HEK293 (cell line): ENCODE measurements at regions not wholly inside any gene's neighbourhood (a gene's known extent, or its start where the extent isn't known, plus 50 kb on each side); places are given as distances from the start of the nearest gene placed in this dataset.
A peak's percentile ranks its signal among the peaks of the same experiment; 100 is the strongest.

Source experiments
- CTCF ChIA-PET: fragments of 350-600 bp; formaldehyde crosslinking; extraction: SDS; loops from one replicate; lab custom pipeline; 2021; ENCODE audit warnings: antibody characterized with exemption; lab: Yijun Ruan, JAX
- POLR2A ChIA-PET: fragments of 300-600 bp; formaldehyde crosslinking; extraction: SDS; loops from one replicate; lab custom pipeline; 2020; ENCODE audit warnings: antibody characterized with exemption, inconsistent platforms; lab: Yijun Ruan, JAX
- H3K27ac ChIP-seq: fragments of 200-500 bp; sonication (Bioruptor generic); 2 replicates; pipeline ENCODE4 v1.5.1; 2014; ENCODE audit warnings: low read depth, low read length, control low read depth, inconsistent platforms; ENCODE audit errors: extremely low read depth
- H3K36me3 ChIP-seq, 2 experiments: fragments of 200-500 bp in 1 of 2; sonication (Bioruptor generic) in 1 of 2; 1 replicate in 1 of 2; 2 replicates in 1 of 2; pipeline ENCODE4 v1.5.1; 2014 to 2017; ENCODE audit warnings: inconsistent platforms in 2 of 2, low read length in 2 of 2; ENCODE audit not compliant: control insufficient read depth in 2 of 2, insufficient read depth in 1 of 2
- H3K4me1 ChIP-seq: fragments of 200-500 bp; sonication (Bioruptor generic); 2 replicates; pipeline ENCODE4 v1.5.1; 2014; ENCODE audit warnings: mild to moderate bottlenecking, low read length, inconsistent platforms; ENCODE audit not compliant: control insufficient read depth, insufficient read depth
- H3K4me3 ChIP-seq: 2 replicates; pipeline ENCODE4 v1.5.1; 2011; ENCODE audit warnings: low read depth, mild to moderate bottlenecking, control low read depth, low read length, moderate library complexity
- H3K9me3 ChIP-seq: fragments of 200-500 bp; sonication (Bioruptor generic); 2 replicates; pipeline ENCODE4 v1.5.1; 2014; ENCODE audit warnings: low read depth, low read length, inconsistent platforms; ENCODE audit not compliant: control insufficient read depth, insufficient read depth
- GLI2 ChIP-seq: fragments of 450-650 bp; formaldehyde crosslinking; IDR thresholded peaks from 2 replicates; pipeline ENCODE4; 2017; ENCODE audit warnings: missing biosample characterization, missing genetic modification characterization, low read depth, borderline replicate concordance
- TRIM28 ChIP-seq: IDR thresholded peaks from 2 replicates; pipeline ENCODE4 v1.6.1; 2011; ENCODE audit warnings: low read length, control low read depth, borderline replicate concordance
- ZIC2 ChIP-seq: fragments of 450-650 bp; formaldehyde crosslinking; IDR thresholded peaks from 2 replicates; pipeline ENCODE4 v1.5.1; 2016; ENCODE audit warnings: missing biosample characterization, missing genetic modification characterization
- ZNF202 ChIP-seq: fragments of 450-650 bp; formaldehyde crosslinking; IDR thresholded peaks from 2 replicates; pipeline ENCODE4 v1.5.1; 2016; ENCODE audit warnings: missing biosample characterization, missing genetic modification characterization, borderline replicate concordance
- ZNF239 ChIP-seq: fragments of 450-650 bp; formaldehyde crosslinking; IDR thresholded peaks from 2 replicates; pipeline ENCODE4 v1.5.1; 2016; ENCODE audit warnings: missing biosample characterization, missing genetic modification characterization
- ZNF366 ChIP-seq: fragments of 450-650 bp; formaldehyde crosslinking; conservative IDR thresholded peaks from 2 replicates; pipeline ENCODE4 v1.5.1; 2016; ENCODE audit warnings: missing biosample characterization, missing genetic modification characterization
- ZNF391 ChIP-seq: fragments of 450-650 bp; formaldehyde crosslinking; IDR thresholded peaks from 2 replicates; pipeline ENCODE4 v1.5.1; 2016; ENCODE audit warnings: low read depth, missing biosample characterization, missing genetic modification characterization, borderline replicate concordance
- ZNF558 ChIP-seq: fragments of 450-650 bp; formaldehyde crosslinking; IDR thresholded peaks from 2 replicates; pipeline ENCODE4 v1.5.1; 2016; ENCODE audit warnings: missing biosample characterization, missing genetic modification characterization
- ZNF621 ChIP-seq: fragments of 450-650 bp; formaldehyde crosslinking; IDR thresholded peaks from 2 replicates; pipeline ENCODE4 v1.5.1; 2017; ENCODE audit warnings: missing biosample characterization, missing genetic modification characterization
- ZNF654 ChIP-seq: fragments of 450-650 bp; formaldehyde crosslinking; IDR thresholded peaks from 2 replicates; pipeline ENCODE4 v1.5.1; 2016; ENCODE audit warnings: low read depth, missing biosample characterization, missing genetic modification characterization
- ZNF830 ChIP-seq: fragments of 450-650 bp; IDR thresholded peaks from 2 replicates; pipeline ENCODE4 v1.5.0; 2018; ENCODE audit warnings: missing biosample characterization, missing genetic modification characterization, low read depth, mild to moderate bottlenecking, moderate library complexity
- ZSCAN30 ChIP-seq: fragments of 450-650 bp; IDR thresholded peaks from 2 replicates; pipeline ENCODE4 v1.5.1; 2018; ENCODE audit warnings: missing biosample characterization, mild to moderate bottlenecking, missing genetic modification characterization, moderate library complexity
- TF ChIP-seq, protein P1 (sequence below): fragments of 450-650 bp; formaldehyde crosslinking; IDR thresholded peaks from 2 replicates; pipeline ENCODE4 v1.5.0; 2017; ENCODE audit warnings: missing biosample characterization, missing genetic modification characterization, borderline replicate concordance
- TF ChIP-seq, protein P2 (sequence below): fragments of 450-650 bp; formaldehyde crosslinking; IDR thresholded peaks from 2 replicates; pipeline ENCODE4 v1.5.1; 2016; ENCODE audit warnings: missing biosample characterization, missing genetic modification characterization
- TF ChIP-seq, protein P3 (sequence below): fragments of 450-650 bp; formaldehyde crosslinking; IDR thresholded peaks from 2 replicates; pipeline ENCODE4 v1.5.1; 2016; ENCODE audit warnings: missing biosample characterization, missing genetic modification characterization
- TF ChIP-seq, protein P4 (sequence below): fragments of 450-650 bp; formaldehyde crosslinking; IDR thresholded peaks from 2 replicates; pipeline ENCODE4 v1.5.1; 2016; ENCODE audit warnings: missing biosample characterization, missing genetic modification characterization

DNA sequence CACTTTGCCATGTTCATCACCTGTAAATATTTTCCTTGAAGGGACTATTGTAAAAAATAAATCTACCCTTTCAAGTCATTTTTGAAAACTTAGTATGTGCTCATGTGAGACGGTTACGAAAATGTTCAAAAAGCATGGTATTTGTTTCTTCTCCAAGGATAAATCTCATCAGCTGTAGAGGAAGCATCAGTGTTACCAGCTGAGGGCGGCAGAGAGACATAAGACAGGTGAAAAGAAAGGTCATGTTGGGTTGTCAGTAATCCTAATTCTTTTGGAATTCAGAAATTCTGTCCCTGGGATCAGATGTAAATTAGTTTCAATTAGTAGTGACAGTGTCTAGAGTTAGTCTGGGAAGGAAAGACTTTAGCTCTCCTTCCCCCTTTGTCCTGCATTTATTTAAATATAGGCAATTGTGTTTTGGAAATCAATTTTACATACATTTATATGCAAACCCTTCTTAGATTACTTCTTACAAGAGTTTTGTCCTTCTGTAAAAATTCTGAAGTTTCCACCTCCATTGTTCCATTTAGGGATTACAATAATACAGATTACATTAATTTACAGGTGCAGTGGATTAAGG is 791.9 kb upstream of the CDH6 start:
- Histone ChIP-seq H3K27ac (no peak overlapping the region), H3K9me3 (no peaks in the 10 kb centered on the region), H3K36me3 (no peaks in the 10 kb centered on the region), H3K4me1 (no peaks in the 10 kb centered on the region), H3K4me3 (no peak overlapping the region)
- peak; percentile 46 for TF ChIP-seq ZNF654 (tag by site-specific recombination)
- no peak for TF ChIP-seq TRIM28
- POLR2A ChIA-PET = no interaction called here
- CTCF ChIA-PET = interaction anchor here (1.3 to 4.2 kb wide), 2 partner anchors 830 to 869 kb away, joined by 4 to 13 read pairs; no protein-coding TSS in a partner anchor

DNA sequence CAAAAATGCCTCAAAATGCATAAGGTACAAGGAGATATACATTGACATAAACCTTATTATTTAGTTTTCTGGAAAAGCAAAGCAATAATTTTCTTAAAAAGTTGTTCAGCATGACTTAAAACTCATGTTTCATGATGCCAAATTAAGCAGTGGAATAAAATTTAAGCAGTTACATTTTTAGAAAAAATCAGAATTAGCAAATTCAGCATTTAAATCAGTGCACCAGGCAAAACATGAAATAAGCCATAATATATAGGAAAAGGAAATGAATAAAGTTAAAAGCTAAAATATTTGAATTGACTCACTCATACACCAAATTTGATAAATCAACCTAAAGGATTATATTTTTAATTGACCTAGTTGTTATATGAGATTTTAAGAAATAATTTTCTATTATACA is 795.1 kb upstream of the CDH6 start:
- TF ChIP-seq ZNF239 (tag by site-specific recombination) (no peak), ZNF366 (tag by site-specific recombination) (no peak), ZNF391 (tag by site-specific recombination) (no peak), ZNF830 (tag by site-specific recombination) (no peak), ZSCAN30 (tag by site-specific recombination) (no peak), ZIC2 (tag by site-specific recombination) (no peak), GLI2 (tag by site-specific recombination) (no peak)
- TF ChIP-seq, protein P1, sequence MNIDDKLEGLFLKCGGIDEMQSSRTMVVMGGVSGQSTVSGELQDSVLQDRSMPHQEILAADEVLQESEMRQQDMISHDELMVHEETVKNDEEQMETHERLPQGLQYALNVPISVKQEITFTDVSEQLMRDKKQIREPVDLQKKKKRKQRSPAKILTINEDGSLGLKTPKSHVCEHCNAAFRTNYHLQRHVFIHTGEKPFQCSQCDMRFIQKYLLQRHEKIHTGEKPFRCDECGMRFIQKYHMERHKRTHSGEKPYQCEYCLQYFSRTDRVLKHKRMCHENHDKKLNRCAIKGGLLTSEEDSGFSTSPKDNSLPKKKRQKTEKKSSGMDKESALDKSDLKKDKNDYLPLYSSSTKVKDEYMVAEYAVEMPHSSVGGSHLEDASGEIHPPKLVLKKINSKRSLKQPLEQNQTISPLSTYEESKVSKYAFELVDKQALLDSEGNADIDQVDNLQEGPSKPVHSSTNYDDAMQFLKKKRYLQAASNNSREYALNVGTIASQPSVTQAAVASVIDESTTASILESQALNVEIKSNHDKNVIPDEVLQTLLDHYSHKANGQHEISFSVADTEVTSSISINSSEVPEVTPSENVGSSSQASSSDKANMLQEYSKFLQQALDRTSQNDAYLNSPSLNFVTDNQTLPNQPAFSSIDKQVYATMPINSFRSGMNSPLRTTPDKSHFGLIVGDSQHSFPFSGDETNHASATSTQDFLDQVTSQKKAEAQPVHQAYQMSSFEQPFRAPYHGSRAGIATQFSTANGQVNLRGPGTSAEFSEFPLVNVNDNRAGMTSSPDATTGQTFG (tag by site-specific recombination) = no peak
- TF ChIP-seq, protein P2, sequence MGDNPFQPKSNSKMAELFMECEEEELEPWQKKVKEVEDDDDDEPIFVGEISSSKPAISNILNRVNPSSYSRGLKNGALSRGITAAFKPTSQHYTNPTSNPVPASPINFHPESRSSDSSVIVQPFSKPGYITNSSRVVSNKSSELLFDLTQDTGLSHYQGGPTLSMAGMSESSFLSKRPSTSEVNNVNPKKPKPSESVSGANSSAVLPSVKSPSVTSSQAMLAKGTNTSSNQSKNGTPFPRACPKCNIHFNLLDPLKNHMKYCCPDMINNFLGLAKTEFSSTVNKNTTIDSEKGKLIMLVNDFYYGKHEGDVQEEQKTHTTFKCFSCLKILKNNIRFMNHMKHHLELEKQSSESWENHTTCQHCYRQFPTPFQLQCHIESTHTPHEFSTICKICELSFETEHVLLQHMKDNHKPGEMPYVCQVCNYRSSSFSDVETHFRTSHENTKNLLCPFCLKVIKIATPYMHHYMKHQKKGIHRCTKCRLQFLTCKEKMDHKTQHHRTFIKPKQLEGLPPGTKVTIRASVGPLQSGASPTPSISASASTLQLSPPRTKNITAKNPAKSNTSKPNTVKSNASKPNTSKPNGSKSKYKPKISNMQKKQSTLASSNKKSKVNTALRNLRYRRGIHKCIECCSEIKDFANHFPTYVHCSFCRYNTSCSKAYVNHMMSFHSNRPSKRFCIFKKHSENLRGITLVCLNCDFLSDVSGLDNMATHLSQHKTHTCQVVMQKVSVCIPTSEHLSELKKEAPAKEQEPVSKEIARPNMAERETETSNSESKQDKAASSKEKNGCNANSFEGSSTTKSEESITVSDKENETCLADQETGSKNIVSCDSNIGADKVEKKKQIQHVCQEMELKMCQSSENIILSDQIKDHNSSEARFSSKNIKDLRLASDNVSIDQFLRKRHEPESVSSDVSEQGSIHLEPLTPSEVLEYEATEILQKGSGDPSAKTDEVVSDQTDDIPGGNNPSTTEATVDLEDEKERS (tag by site-specific recombination) = no peak
- TF ChIP-seq, protein P3, sequence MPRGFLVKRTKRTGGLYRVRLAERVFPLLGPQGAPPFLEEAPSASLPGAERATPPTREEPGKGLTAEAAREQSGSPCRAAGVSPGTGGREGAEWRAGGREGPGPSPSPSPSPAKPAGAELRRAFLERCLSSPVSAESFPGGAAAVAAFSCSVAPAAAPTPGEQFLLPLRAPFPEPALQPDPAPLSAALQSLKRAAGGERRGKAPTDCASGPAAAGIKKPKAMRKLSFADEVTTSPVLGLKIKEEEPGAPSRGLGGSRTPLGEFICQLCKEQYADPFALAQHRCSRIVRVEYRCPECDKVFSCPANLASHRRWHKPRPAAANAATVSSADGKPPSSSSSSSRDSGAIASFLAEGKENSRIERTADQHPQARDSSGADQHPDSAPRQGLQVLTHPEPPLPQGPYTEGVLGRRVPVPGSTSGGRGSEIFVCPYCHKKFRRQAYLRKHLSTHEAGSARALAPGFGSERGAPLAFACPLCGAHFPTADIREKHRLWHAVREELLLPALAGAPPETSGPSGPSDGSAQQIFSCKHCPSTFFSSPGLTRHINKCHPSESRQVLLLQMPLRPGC (tag by site-specific recombination) = no peak
- TF ChIP-seq, all 188 proteins: peak for 0
- ChIA-PET CTCF (interaction anchor here (0.6 to 4.2 kb wide), 4 partner anchors 15 to 833 kb away, joined by 3 to 13 read pairs (median 3); no protein-coding TSS in a partner anchor), POLR2A (no interaction called here)
- no peaks in the 10 kb centered on the region for H3K9me3 ChIP-seq
- H3K27ac ChIP-seq = no peak overlapping the region
- no peaks in the 10 kb centered on the region for H3K4me1 ChIP-seq
- no peak overlapping the region for H3K4me3 ChIP-seq
- H3K36me3 ChIP-seq = no peaks in the 10 kb centered on the region

DNA sequence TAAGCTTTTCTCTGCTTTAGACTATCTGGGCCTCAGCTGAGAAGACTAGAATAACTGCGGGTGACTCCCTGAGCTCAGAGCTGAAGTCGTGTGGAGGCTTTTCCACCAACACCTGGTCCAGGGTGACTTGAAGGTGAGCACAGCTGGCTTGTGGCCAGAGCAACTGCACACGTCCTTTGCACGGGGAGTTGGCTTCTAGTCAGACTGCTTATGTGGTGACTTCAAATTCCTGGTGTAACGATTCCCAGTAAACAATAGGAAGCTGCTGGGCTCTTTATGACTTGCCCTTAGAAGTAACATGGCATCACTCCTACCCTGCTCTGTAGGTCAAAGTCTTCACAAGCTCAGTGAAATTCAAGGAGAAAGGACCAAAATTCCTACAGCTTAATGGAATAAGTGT is 800.6 kb upstream of the CDH6 start:
- no peaks in the 10 kb centered on the region for H3K9me3 ChIP-seq
- no peaks in the 10 kb centered on the region for H3K4me1 ChIP-seq
- no peak for TF ChIP-seq ZNF830 (tag by site-specific recombination)
- no peak for TF ChIP-seq ZNF558
- TF ChIP-seq ZNF202 = no peak
- no peak for TF ChIP-seq ZNF621 (tag by site-specific recombination)
- TF ChIP-seq, protein P4, sequence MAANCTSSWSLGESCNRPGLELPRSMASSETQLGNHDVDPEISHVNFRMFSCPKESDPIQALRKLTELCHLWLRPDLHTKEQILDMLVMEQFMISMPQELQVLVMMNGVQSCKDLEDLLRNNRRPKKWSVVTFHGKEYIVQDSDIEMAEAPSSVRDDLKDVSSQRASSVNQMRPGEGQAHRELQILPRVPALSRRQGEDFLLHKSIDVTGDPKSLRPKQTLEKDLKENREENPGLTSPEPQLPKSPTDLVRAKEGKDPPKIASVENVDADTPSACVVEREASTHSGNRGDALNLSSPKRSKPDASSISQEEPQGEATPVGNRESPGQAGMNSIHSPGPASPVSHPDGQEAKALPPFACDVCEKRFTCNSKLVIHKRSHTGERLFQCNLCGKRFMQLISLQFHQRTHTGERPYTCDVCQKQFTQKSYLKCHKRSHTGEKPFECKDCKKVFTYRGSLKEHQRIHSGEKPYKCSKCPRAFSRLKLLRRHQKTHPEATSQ (tag by site-specific recombination) = no peak
- H3K36me3 ChIP-seq = no peaks in the 10 kb centered on the region
- ChIA-PET CTCF (interaction anchor here (0.6 to 1.5 kb wide), 4 partner anchors 8 to 794 kb away, joined by 3 read pairs; no protein-coding TSS in a partner anchor), POLR2A (no interaction called here)
- H3K4me3 ChIP-seq = no peak overlapping the region
- H3K27ac ChIP-seq = no peak overlapping the region
